IPS DF 4.7 (cell line): ENCODE measurements at regions not wholly inside any gene's neighbourhood (a gene's known extent, or its start where the extent isn't known, plus 50 kb on each side); places are given as distances from the start of the nearest gene placed in this dataset.
"Not testable (repeated sequence)": the region's sequence is repeated elsewhere in the genome, so short reads cannot be mapped to it uniquely, and the experiment has no call there.

Source experiments
- DNase-seq: peaks from one replicate; pipeline ENCODE4 v3.0.0-alpha.2; 2013; ENCODE audit warnings: low spot score; ENCODE audit errors: extremely low read depth

DNA sequence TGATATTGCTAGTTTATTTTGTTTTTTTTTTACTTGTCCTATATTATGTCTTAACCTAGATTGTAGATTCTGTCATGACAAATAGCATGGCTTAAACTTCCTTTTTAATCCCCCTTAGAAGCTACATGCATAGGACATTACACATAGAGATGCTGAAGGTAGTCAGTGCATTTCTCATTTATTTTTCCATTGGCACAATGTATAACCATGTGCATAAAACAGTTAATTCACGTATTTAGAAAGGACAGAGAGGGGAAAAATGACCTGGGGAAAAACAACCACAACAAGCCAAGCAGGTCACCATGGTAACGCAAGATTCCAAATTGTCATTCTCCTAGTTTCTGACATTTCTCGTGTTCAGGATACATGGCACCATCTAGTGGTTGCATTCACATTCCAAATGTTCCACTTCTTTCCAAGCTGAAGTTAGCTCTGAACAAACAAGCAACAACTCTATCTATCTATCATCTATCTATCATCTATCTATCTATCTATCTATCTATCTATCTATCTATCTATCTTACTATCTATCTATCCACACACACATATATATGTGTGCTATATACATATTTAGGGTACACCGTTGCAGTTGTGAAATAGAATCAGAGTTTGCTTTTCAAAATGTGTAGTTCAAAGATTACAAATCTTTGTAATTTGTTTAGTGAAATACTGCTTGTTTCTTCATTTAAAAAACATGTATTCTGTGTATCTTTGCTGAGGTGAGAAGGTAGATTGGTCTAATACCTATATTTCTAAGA lies 487.2 kb upstream of the ST8SIA4 start:
- DNase-seq = peak; percentile 58

DNA sequence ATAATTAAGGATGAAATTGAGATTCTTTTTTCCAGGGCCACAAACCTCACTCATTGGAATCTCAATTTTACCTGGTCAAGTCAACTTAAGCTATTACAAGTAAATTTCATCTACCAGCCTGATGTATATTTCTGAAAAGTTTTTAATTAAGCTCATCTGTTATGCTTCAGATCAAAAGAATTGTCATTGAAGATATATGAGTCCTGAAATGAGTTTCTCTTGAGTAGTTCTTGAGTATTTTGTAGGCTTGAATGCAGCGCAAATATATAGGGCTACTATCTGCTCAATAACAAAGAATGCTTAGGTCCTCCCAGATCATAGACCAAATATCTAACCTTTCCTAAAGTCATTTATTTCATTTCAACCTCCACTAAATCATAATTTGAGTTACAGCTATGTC lies 482.2 kb upstream of the ST8SIA4 start:
- no peak for DNase-seq

DNA sequence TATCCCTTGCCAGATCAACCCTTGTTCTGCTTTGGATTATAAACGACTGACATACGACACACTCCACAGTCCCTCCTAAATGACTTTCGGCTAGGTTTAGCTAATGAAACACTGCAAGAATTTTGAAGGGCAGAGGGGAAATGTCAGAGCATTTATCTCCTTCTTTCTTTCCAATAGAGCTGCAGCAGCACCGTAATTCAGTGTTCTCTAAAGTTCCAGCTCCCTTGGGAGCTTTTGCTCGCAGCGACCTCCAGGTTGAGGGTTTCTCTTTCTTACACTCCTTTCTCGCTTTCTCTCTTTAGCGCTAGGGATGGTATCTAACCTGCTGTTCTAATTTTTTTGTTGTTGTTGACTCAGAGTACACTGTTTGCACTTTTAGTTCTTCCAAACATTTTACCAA lies 467.1 kb upstream of the ST8SIA4 start:
- DNase-seq = no peak

DNA sequence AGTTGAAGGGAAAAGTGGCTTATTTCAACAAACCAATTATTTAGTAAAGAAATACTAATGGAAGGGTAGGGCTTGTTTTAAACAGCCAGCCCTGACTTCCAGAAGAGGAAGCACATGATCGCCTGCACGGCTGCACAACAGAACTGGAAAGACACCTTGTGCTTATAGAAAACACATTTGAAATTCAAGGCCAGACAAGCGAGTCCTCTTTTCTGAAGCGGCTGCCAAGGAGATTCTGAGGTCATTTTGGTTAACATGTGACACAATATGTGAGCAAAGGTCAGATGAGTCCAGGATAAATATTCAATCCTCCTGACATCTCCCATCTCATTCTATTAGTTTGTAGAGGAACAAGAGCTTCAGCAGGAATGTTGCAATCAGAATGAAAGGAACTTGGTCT lies 461.4 kb upstream of the ST8SIA4 start:
- DNase-seq = no peak

DNA sequence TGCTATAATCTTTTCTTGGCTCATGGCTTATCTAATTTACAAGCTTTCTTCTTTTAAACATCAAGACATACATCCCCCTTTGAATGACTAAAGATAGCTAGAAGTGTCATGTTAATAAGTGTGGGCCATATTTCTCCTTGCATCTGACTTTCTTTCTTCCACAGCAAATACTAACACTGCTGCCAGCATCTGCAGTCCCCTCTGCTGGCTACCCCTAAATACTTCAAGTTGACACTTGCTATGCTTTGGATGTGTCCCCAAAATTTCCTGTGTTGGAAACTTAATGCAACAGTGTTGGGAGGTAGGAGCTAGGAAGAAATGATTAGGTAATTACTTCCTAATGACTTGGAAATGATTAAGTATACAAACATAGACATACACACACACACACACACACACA lies 459.0 kb upstream of the ST8SIA4 start:
- no peak for DNase-seq

DNA sequence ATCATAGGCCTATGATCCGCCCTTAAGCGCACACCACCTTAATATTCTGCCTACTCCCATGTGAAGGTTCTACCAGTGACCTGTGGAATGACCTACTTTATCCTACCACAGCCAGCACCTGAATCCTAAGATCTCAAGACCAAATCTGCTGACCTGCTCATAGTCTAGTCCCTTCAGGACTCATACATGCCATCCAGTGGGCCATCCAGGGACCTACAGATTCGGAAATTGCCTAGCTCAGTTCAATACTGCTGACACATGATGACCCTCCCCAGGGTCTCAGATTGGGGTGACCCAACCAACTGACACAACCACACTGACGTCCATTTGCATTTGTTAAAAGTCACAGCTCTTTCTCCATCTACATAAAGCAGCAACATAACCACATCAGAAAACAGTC lies 443.8 kb upstream of the ST8SIA4 start:
- DNase-seq = no peak

DNA sequence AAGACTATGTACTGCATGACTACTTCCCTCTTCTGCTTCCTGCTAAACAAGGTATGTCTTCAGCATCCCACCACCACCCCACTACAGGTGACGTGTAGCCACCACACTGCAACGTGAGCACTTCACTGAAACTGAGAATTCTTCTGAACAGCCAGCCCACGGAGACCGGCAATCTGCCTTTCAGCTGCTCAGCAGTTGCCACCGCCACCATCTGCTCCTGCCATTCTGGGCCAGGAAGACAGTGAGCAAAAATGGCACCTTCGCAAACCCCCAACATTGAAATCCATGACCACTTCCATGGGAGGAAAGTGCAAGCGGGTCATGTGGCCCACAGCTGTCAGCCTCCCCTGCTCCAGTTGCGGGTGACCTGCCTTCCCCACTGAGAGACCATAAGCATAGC lies 443.4 kb upstream of the ST8SIA4 start:
- DNase-seq = no peak

DNA sequence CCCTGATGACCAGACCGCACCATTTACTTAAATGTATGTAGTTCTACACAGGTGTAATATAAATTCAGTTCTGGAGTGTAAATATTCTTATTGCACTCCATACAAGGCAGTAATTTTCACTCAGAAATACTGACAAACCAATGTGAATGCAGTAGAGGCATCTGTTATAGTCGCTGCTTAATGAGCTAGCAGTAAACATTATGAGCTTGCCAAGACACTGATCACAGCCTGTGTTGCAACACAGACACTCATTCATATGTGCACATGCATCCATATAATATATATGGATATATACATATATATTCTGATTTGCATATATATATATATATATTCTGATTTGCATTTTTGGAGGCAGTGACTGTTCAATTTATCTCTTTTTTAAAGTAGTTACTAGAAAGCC lies 435.1 kb upstream of the ST8SIA4 start:
- no peak for DNase-seq

DNA sequence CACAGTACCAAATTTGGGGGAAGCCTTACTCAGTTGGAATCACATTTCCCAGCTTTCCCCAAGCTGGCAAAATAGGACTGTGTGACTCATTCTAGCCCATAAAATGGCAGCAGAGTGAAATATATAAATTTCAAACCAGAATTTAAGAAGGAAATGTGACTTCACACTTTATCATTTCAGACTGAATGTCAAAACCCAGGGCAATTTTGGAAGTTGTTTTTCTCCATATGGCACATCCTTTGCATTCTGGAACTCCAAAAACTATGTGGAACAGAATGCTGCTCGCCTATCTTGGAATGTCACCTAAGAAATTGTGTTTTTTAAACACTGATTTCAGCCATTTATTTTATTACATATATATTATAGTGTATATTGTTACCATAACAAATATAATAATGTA lies 424.7 kb upstream of the ST8SIA4 start:
- DNase-seq = no peak

DNA sequence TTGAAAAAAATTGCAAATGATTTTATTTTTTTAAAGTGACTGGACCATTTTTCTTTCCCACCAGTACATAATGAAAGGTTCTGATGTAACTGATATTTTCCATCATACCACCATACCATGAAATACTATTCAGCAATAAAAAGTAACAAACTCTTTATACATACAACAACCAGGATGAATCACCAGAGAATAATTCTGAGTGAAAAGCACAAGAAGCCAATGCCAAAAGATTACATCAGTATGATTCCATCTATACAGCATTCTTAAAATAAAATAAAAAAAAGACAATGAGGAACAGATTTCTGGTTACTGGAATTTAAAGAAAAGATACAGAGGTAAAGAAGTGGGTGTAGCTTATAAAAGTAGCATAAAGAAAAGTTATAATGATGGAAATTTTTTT lies 423.7 kb upstream of the ST8SIA4 start:
- no peak for DNase-seq

DNA sequence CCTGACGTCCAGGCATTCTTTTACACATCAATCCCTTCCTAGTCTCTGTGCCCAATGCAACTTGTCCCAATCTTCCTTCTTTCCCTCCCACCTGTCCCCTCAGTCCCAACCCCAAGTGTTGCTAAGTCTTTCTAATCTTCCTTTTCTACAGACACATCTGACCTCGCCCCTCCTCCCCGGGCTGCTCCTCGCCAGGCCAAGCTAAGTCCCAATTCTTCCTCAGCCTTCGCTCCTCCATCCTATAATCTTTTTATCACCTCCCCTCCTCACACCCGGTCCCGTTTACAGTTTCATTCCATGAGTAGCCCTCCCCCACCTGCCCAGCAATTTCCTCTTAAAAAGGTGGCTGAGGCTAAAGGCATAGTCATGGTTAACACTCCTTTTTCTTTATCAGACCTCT lies 413.3 kb upstream of the ST8SIA4 start:
- DNase-seq = not testable (repeated sequence)

DNA sequence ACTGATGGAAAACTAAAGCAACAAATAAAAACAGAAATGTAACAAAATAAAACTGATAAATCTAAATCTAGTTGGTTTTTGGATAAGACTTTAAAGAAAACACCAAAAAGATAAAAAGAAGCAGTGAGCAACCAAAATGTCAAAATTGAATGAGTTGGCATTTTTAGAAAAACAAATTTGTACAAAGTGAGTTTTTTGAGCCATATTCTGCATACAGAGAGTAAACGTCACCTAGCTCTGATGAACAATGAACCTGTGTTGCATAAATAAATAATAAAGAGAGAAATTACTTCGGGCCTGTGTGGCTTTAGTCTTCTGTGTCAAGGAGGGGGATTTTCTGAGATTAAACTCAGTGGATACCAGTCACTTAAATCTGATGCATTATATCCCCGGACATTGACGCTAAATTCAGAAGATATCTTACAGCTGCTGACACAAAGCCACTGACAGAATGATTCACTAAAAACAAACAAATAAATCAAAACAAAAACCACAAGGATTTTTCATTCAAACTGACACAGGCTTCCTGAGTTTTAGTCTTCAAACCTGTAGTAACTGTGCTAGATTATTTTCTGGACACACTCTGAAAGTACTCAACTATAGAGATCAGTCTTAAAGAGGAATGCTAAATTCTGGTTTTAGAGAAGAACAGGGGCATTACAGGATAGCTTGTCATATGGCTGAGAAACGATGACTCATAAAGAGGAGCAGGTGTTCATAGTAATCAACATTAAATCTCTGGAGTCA lies 403.5 kb upstream of the ST8SIA4 start:
- no peak for DNase-seq

DNA sequence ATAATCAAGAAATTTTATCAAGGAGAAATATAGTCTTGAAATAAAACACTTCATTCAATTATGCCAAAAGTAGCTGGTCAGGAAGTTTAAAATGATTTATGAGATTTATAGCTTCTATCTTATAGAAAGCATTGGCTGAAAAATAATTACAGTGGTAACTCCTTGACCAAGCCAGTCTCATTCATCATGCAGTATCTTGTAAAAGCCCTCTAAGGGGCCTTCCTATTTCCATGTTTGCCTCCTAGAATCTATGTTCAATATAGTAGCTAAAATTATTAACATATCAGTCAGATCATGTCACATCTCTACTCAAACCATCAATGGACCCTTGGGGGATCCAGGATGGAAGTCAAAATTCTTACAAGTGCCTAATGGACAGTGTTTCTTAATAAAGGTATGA lies 393.4 kb upstream of the ST8SIA4 start:
- DNase-seq = no peak

DNA sequence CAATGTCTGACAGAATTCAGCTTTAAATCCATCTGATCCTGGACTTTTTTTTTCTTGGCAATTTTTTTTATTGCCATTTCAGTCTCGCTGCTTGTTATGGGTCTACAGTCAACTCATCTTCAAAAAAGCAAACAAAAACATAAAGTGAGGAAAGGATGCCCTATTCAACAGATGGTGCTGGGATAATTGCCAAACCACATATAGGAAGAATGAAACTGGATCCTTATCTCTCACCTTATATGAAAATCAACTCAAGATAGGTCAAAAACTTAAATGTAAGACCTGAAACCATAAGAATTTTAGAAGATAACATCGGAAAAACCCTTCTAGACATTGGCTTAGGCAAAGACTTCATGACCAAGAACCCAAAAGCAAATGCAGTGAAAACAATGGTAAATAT lies 389.1 kb upstream of the ST8SIA4 start:
- no peak for DNase-seq

DNA sequence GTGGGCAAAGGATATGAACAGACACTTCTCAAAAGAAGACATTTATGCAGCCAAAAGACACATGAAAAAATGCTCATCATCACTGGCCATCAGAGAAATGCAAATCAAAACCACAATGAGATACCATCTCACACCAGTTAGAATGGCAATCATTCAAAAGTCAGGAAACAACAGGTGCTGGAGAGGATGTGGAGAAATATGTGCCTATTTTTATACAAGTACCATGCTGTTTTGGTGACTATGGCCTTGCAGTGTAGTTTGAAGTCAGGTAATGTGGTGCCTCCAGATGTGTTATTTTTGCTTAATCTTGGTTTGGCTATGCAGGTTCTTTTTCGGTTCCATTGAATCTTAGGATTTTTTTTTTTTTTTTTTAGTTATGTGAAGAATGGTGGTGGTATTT lies 387.7 kb upstream of the ST8SIA4 start:
- DNase-seq = not testable (repeated sequence)

DNA sequence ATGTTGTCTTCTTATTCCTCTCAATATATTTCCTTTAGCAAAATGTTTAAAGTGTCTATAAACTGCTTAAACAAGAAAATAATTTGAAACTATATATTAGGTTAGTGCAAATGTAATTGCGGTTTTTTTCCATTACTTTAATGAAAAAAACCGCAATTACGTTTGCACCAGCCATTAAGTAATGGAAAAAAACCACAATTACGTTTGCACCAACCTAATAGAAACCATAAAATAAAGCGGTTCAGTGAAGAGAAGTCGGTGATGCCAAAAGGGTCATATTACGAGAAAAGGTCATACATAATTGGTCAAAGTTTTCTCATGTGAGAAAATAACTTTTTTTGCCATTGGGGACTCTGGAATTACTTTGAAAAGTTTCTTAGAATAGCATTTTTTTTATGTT lies 385.6 kb upstream of the ST8SIA4 start:
- DNase-seq = no peak

DNA sequence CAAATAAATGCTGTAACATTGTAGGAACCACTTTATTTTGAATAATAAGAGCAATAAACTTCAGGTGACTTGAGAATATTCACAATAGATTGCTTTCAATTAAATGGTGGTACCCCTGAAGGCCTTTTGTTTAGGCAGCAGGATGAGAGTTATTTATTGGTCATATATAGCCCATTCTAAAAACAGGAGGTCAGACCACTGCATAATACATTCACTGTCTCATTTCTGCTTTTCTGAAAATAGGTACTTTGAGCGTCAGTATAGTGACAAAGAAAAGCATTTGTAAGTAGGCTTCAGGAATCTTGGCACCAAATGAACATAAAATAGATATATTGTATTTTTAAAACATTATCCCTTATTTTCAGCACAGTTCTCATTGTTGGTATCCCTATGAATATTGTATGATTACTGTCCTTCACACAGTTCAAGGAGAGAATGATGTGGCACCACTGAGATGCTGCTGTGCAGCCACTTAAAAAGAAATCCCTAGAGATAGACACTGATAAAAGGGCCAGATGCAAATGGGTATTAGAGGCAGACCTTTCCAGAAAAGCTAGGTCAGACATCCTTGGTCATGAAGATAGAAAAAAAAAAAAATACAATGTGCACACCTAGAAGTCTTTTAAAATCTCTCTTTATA lies 381.8 kb upstream of the ST8SIA4 start:
- no peak for DNase-seq

DNA sequence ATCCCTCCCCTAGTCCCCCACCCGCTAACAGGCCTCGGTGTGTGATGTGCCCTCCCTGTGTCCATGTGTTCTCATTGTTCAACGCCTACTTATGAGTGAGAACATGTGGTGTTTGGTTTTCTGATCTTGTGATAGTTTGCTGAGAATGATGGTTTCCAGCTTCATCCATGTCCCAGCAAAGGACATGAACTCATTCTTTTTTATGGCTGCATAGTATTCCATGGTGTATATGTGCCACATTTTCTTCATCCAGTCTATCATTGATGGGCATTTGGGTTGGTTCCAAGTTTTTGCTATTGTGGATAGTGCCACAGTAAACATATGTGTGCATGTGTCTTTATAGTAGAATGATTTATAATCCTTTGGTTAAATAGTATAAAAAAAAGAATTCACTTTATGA lies 380.9 kb upstream of the ST8SIA4 start:
- not testable (repeated sequence) for DNase-seq

DNA sequence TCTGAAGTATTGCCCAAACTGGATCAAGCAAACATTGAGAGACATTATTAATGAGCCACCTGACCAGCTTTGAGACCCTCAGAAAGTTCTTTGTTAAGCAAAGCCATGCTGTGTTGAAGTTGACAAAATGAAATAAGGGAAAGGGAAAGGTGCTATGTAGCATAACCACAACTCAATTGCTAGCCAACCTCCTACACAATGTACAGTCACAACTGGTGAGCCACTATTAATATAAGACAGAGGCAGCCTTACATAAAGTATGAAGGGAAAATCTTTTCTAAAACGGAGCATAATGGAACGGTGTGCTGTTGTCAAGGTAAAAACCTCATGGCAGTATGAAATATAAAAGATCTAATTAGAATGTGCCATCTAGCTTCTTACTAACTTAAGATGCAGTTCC lies 375.8 kb upstream of the ST8SIA4 start:
- no peak for DNase-seq

DNA sequence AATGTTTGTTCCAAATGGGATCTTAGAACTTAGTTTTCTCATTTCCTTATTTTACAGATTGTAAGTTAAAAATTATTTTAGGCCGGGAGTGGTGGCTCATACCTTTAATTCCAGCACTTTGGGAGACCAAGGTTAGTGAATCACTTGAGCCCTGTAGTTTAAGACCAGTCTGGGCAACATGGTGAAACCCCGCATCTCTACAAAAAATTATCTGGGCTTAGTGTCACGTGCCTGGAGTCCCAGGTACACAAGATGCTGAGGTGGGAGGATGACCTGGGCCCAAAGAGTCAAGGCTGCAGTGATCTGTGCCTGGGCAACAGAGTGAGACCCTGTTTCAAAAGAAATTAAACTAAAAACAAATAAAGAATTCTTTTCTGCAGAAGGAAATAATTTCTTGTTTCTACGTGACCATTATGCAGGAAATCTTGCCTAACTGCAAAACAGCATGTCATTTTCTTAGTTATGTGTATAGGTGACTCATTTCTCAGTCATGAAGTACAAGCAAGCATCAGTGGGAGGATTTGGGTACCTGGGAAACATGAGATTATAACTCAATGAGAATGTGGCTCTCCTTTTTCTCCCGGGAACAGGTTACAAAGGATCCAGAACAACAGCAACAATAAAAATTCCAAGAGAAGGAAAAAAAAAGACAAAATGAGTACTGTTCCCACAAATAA lies 375.1 kb upstream of the ST8SIA4 start:
- no peak for DNase-seq

DNA sequence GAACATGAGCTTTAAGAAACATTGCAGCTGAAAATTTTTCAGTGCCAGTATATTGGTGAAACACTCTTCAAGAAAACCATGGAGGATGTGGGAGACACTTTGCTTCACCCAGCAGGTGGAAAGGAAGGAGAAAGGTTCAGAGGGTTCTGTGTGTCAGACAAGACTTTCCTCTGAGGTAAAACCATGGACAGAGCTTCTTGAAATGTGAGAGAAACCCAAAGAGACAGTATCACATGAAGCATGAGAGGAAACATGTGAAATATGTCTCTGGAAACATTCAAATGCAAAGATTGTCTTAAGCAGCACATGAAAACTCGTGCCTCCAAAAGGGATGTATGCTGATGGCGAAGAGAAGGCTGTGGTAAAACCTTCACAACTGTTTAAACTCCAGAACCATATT lies 368.9 kb upstream of the ST8SIA4 start:
- DNase-seq = no peak

DNA sequence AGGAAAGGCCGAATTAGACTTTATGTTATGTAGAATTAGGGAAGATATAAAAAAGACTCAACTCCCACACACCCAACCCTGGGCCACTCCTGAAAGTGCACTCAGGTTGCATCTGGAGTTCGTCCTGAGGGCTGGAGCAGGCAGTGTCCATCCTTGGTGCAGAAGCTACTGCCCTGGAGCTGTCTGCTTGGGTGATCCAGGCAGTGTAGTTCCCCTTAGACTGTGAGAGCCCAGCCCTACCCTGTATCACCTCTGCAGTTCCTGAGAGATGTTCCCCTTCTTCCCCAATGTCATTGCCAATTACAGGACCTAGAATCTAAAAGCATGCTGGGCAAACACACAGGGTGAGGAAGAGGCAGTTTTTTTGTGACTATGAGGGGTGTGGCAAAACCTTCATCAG lies 368.3 kb upstream of the ST8SIA4 start:
- DNase-seq = no peak
